GM12892 (cell line): ENCODE measurements at regions not wholly inside any gene's neighbourhood (a gene's known extent, or its start where the extent isn't known, plus 50 kb on each side); places are given as distances from the start of the nearest gene placed in this dataset.

Experiments used
- POLR2A ChIP-seq: IDR thresholded peaks from 2 replicates; pipeline ENCODE4 v1.6.1; 2011; ENCODE audit warnings: low read depth, low read length, control low read depth
- POLR2AphosphoS5 ChIP-seq: IDR thresholded peaks from 2 replicates; pipeline ENCODE4 v1.6.1; 2011; ENCODE audit warnings: low read depth, low read length, control low read depth

GRCh38 chr16:14357328-14357727, 272.7 kb downstream of the PARN start:
- TF ChIP-seq POLR2A (no peak), POLR2AphosphoS5 (no peak)
